K562 (cell line): ENCODE measurements at regions not wholly inside any gene's neighbourhood (a gene's known extent, or its start where the extent isn't known, plus 50 kb on each side); places are given as distances from the start of the nearest gene placed in this dataset.

Source experiments
- BCOR ChIP-seq: fragments of 450-650 bp; IDR thresholded peaks from 2 replicates; pipeline ENCODE4 v1.6.1; 2016
- BRCA1 ChIP-seq, 2 experiments: fragments of 450-650 bp in 1 of 2; sonication (generic) in 1 of 2; formaldehyde crosslinking in 1 of 2; IDR thresholded peaks; 2 replicates each; pipeline versions ENCODE4 v1.5.0 to v1.6.1; 2017 to 2020; ENCODE audit warnings: mild to moderate bottlenecking in 1 of 2, missing genetic modification reagents in 1 of 2
- EGR1 ChIP-seq: fragments of 450-650 bp; conservative IDR thresholded peaks from 2 replicates; pipeline ENCODE4 v1.6.1; 2017; ENCODE audit warnings: mild to moderate bottlenecking
- RFX1 ChIP-seq: fragments of 450-650 bp; IDR thresholded peaks from 2 replicates; pipeline ENCODE4 v1.6.1; 2016; ENCODE audit warnings: mild to moderate bottlenecking, moderate library complexity
- ZBTB7A ChIP-seq: IDR thresholded peaks from 2 replicates; pipeline ENCODE4 v1.6.1; 2011; ENCODE audit warnings: low read depth, mild to moderate bottlenecking, low read length, moderate library complexity, borderline replicate concordance; ENCODE audit not compliant: control insufficient read depth
- TF ChIP-seq, protein P1 (sequence below): fragments of 450-650 bp; conservative IDR thresholded peaks from 2 replicates; pipeline ENCODE4 v1.6.1; 2016; ENCODE audit warnings: missing genetic modification characterization, low read depth, mild to moderate bottlenecking, missing compliant biosample characterization, moderate library complexity
- TF ChIP-seq, protein P2 (sequence below), 3 experiments: IDR thresholded peaks in 2 of 3; conservative IDR thresholded peaks in 1 of 3; 2 replicates each; pipeline ENCODE4 v1.5.1; 2011 to 2012; ENCODE audit warnings: low read length in 3 of 3, mild to moderate bottlenecking in 3 of 3, control low read depth in 2 of 3, improper control_type of control experiment in 1 of 3, inconsistent platforms in 1 of 3, low read depth in 1 of 3, mixed read lengths in 1 of 3, moderate library complexity in 1 of 3; ENCODE audit not compliant: insufficient read depth in 2 of 3
- TF ChIP-seq, protein P3 (sequence below): sonication (generic); formaldehyde crosslinking; IDR thresholded peaks from 2 replicates; pipeline ENCODE4 v1.8.0; 2022; ENCODE audit warnings: missing genetic modification reagents, mild to moderate bottlenecking, borderline replicate concordance

DNA sequence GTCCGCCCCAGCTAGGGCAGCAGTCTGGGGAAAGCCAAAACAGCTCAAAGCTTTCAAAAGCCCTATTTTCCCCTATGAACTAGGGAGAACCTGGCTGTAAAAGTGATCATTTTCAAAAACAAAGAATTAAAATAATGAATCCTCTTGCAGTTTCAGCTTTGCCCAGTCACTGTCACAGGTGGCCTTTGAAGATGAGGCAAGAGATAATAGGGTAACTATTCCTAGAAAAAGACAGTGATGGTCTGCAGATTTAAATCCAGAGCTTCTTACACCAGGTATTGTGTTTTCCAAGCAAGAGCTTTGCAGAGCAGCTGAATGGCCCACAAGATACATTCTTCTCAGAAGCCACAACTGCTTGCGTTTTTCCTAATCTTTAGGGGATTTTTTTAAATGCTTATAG is 80.2 kb upstream of the NUDT4 start:
- TF ChIP-seq RFX1: no peak
- TF ChIP-seq, protein P1, sequence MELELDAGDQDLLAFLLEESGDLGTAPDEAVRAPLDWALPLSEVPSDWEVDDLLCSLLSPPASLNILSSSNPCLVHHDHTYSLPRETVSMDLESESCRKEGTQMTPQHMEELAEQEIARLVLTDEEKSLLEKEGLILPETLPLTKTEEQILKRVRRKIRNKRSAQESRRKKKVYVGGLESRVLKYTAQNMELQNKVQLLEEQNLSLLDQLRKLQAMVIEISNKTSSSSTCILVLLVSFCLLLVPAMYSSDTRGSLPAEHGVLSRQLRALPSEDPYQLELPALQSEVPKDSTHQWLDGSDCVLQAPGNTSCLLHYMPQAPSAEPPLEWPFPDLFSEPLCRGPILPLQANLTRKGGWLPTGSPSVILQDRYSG (tag): no peak
- TF ChIP-seq ZBTB7A: no peak
- TF ChIP-seq, protein P2, sequence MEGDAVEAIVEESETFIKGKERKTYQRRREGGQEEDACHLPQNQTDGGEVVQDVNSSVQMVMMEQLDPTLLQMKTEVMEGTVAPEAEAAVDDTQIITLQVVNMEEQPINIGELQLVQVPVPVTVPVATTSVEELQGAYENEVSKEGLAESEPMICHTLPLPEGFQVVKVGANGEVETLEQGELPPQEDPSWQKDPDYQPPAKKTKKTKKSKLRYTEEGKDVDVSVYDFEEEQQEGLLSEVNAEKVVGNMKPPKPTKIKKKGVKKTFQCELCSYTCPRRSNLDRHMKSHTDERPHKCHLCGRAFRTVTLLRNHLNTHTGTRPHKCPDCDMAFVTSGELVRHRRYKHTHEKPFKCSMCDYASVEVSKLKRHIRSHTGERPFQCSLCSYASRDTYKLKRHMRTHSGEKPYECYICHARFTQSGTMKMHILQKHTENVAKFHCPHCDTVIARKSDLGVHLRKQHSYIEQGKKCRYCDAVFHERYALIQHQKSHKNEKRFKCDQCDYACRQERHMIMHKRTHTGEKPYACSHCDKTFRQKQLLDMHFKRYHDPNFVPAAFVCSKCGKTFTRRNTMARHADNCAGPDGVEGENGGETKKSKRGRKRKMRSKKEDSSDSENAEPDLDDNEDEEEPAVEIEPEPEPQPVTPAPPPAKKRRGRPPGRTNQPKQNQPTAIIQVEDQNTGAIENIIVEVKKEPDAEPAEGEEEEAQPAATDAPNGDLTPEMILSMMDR (IDR thresholded peaks at IDR 0.05 in 2 of 3, conservative IDR thresholded peaks at IDR 0.05 in 1 of 3; ENCODE audit: insufficient read depth in 2 of 3, low read depth in 1 of 3, low read length in 3 of 3): no peak
- TF ChIP-seq, protein P3, sequence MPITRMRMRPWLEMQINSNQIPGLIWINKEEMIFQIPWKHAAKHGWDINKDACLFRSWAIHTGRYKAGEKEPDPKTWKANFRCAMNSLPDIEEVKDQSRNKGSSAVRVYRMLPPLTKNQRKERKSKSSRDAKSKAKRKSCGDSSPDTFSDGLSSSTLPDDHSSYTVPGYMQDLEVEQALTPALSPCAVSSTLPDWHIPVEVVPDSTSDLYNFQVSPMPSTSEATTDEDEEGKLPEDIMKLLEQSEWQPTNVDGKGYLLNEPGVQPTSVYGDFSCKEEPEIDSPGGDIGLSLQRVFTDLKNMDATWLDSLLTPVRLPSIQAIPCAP: no peak
- TF ChIP-seq BRCA1 (IDR thresholded peaks at IDR 0.05): no peak
- no peak for TF ChIP-seq BRCA1 (CRISPR knock-in tag; IDR thresholded peaks at IDR 0.05)
- TF ChIP-seq BCOR: no peak
- TF ChIP-seq EGR1: no peak
